Mammary epithelial cell (primary cell): ENCODE measurements at regions not wholly inside any gene's neighbourhood (a gene's known extent, or its start where the extent isn't known, plus 50 kb on each side); places are given as distances from the start of the nearest gene placed in this dataset.

Experiments
- CTCF ChIP-seq, 2 donors: IDR thresholded peaks in 1 of 2; conservative IDR thresholded peaks in 1 of 2; 2 replicates each; pipeline ENCODE4 v1.5.1; 2011 to 2012; ENCODE audit warnings: inconsistent platforms in 2 of 2, low read length in 2 of 2, mild to moderate bottlenecking in 2 of 2, control low read depth in 1 of 2, low read depth in 1 of 2; ENCODE audit not compliant: insufficient read depth in 1 of 2; ENCODE audit errors: extremely low read depth in 1 of 2
- EZH2 ChIP-seq: IDR thresholded peaks from 2 replicates; pipeline ENCODE4 v1.6.1; 2012; ENCODE audit warnings: low read length, inconsistent platforms, borderline replicate concordance

GRCh38 chr2:52526735-52527134, 1240.9 kb upstream of the CHAC2 start:
- no peak for TF ChIP-seq CTCF (conservative IDR thresholded peaks at IDR 0.05 in 1 of 2, IDR thresholded peaks at IDR 0.05 in 1 of 2; ENCODE audit: extremely low read depth in 1 of 2, insufficient read depth in 1 of 2, low read depth in 1 of 2, low read length in 2 of 2)
- TF ChIP-seq EZH2 = no peak
